Cerebellar cortex (tissue), 1 donor: ENCODE measurements at regions not wholly inside any gene's neighbourhood (a gene's known extent, or its start where the extent isn't known, plus 50 kb on each side); places are given as distances from the start of the nearest gene placed in this dataset.
"Not testable (repeated sequence)": the region's sequence is repeated elsewhere in the genome, so short reads cannot be mapped to it uniquely, and the experiment has no call there.

Experiments used
- DNase-seq: peaks from one replicate; pipeline ENCODE4 v3.0.0-alpha.2; 2015; ENCODE audit warnings: low spot score

DNA sequence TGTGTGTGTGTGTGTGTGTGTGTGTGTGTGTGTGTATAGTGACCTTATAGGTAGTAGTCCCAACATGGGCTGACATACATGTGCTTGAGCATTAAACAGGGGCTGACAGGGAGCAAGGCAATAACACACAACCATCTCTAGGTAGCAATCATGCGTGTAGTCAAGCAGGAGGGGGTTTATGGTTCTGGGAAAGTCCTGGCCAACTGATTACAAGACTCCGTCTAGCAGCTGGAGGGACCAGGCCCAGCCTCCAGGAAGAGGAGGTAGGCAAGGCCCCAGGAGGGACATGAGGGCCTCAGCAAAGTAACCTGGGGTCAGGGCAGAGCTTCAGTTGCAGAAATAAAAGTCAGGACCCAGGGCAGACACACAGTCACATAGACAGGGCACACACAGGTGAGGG is 60.6 kb upstream of the E2F3 start:
- no peak for DNase-seq

DNA sequence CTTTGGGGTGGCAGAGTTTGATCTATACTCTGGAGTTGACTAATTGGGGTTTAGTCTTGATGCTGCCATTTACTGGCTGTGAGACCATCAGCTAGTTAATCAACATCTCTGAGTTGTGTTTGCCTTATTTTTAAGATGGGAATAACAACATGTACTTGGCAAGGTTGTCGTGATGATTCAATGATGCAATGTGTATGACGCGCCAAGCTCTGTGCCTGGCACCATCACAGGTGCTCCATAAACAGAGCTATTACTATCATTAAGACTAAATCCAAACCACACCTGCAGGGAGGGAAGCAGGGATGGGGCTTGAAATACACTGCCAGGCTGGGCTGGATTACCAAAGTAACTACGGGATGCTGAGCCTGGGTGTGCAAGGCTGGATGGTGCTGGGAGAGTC is 60.1 kb upstream of the E2F3 start:
- no peak for DNase-seq

DNA sequence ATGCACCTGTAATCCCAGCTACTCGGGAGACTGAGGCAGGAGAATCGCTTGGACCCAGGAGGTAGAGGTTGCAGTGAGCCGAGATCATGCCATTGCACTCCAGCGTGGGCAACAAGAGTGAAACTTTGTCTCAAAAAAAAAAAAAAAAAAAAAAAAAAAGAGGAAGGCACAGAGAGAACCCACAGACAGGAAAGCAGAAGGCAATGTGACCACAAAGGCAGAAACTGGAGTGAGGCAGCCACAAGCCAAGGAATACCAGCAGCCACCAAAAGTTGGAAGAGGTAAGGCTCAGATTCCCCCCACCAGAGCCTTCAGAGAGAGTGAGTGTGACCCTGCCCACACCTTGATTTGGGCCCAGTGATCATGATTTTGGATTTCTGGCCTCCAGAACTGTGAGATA is 54.7 kb upstream of the E2F3 start:
- DNase-seq, result not testable (repeated sequence)

DNA sequence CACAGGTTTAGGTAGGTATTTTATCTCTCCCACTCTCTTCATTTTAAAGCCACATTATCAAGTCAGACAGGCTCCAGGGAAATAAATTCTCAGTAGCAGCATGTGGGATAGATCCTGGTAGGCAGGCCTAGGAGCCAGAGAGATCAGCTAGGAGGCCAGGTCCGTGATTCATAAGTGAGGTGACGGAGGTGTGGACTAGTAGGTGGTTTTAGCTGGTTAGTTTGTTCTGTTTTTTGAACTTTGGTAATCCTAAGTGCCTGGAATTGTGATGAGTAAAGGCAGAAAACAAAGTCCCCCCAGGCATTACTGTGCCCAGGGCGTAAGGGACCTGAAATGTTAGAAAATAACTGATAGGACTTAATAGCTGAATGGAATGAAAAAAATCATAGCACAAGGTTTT is 53.6 kb upstream of the E2F3 start:
- no peak for DNase-seq

DNA sequence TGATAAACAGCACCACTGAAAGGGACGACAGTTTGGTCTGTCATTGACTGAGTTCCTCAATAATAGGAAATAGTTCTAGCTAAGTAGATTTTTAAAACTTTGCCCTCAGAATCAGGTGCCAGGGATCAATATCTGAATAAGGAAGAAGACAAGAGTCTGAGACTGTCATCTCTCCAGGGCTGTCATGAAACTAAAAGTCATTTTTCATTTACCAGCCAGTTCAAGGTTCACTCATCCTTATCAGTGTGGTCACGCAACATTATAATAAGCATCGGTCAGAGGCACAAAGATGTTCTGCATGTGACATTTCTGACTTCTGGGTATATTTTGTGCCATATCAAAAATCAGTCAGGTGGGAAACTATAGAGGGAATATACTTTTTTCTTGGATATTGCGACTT is 52.5 kb upstream of the E2F3 start:
- DNase-seq, result no peak

DNA sequence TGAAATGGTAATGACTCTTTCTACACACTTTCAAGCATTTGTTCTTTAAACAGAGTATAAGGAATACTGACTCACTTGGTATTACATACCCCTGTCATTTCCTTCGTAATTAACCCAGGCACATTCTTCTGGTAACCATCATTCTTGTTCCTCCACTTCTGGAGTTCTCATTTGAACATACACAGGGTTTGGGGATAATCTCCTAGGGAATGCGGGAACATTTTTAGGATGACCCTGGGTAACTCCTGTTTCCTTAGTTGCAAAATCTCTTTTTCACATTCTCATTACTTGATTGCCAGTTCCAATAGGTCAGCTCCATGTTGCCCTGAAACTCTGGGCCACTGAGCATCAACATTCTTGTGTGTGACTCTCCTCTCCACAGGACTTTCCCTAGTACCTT is 51.5 kb upstream of the E2F3 start:
- no peak for DNase-seq

DNA sequence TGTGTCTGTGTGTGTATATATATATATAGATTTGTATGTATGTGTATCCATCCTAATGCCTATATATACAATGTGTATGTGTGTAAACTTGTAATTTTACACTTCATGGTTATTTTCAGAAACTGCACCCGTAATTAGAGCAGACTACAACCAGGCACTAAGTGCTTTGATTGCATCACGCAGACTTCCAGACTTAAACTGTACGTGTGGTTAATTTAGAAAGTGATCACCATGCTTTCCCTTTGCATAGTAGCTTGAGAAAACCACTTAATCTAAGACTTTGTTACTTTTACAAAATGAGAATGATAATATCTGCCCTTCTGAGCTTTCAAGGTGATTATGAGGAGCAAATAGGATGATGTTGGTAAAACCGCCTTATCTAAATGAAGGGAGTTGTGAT is 50.1 kb upstream of the E2F3 start:
- no peak for DNase-seq
